ENCODE measurements at regions not wholly inside any gene's neighbourhood (a gene's known extent, or its start where the extent isn't known, plus 50 kb on each side); places are given as distances from the start of the nearest gene placed in this dataset.

GRCh38 chr10:85152496-85152895, 824.1 kb downstream of the CCSER2 start:
- WGBS (ENCODE audit: low lambda C conversion rate, missing lambda C conversion rate): 34% methylated on average over 3 of the region's 3 CpGs
- Histone ChIP-seq H3K27ac (peak overlapping the region; percentile 70), H3K36me3 (replicated peaks; ENCODE audit: insufficient read depth, low read depth) (no peaks in the 10 kb centered on the region), H3K4me2 (no peak overlapping the region), H3K9me2 (replicated peaks; ENCODE audit: insufficient read depth) (no peaks in the 10 kb centered on the region), H3K4me3 (no peak overlapping the region), H2AFZ (no peak overlapping the region), H4K20me1 (ENCODE audit: insufficient read depth, poor library complexity, severe bottlenecking) (no peaks in the 10 kb centered on the region), H3K4me1 (ENCODE audit: insufficient read depth) (peaks cover 26% of the 10 kb centered on the region), H3K27me3 (no peaks in the 10 kb centered on the region), H3K9me3 (ENCODE audit: low read depth) (no peaks in the 10 kb centered on the region), H3K79me2 (no peaks in the 10 kb centered on the region)
- TF ChIP-seq EZH2 (IDR thresholded peaks at IDR 0.05; ENCODE audit: borderline replicate concordance) (no peak), CTCF (IDR thresholded peaks at IDR 0.05; ENCODE audit: poor library complexity) (no peak), EZH2phosphoT487 (IDR thresholded peaks at IDR 0.05; ENCODE audit: low read depth, severe bottlenecking, unreplicated experiment) (no peak)
- no peak for DNase-seq (ENCODE audit: low spot score)

GRCh38 chr10:85152911-85153310, 824.5 kb downstream of the CCSER2 start:
- no peaks in the 10 kb centered on the region for H3K9me2 ChIP-seq (replicated peaks; ENCODE audit: insufficient read depth)
- H3K4me3 ChIP-seq: no peak overlapping the region
- no peak overlapping the region for H3K4me2 ChIP-seq
- TF ChIP-seq CTCF (IDR thresholded peaks at IDR 0.05; ENCODE audit: poor library complexity) (no peak), EZH2 (IDR thresholded peaks at IDR 0.05; ENCODE audit: borderline replicate concordance) (no peak), EZH2phosphoT487 (IDR thresholded peaks at IDR 0.05; ENCODE audit: low read depth, severe bottlenecking, unreplicated experiment) (no peak)
- no peak overlapping the region for H2AFZ ChIP-seq
- peak overlapping the region; percentile 70 for H3K27ac ChIP-seq
- no peaks in the 10 kb centered on the region for H3K79me2 ChIP-seq
- no peaks in the 10 kb centered on the region for H3K27me3 ChIP-seq
- DNase-seq (ENCODE audit: low spot score): no peak
- peaks cover 26% of the 10 kb centered on the region for H3K4me1 ChIP-seq (ENCODE audit: insufficient read depth)
- no peaks in the 10 kb centered on the region for H3K36me3 ChIP-seq (replicated peaks; ENCODE audit: insufficient read depth, low read depth)
- no peaks in the 10 kb centered on the region for H3K9me3 ChIP-seq (ENCODE audit: low read depth)
- 86% methylated on average over 1 of the region's 1 CpG for WGBS (ENCODE audit: low lambda C conversion rate, missing lambda C conversion rate)
- H4K20me1 ChIP-seq (ENCODE audit: insufficient read depth, poor library complexity, severe bottlenecking): no peaks in the 10 kb centered on the region

- Histone ChIP-seq H3K9me2 (replicated peaks; ENCODE audit: insufficient read depth) (no peaks in the 10 kb centered on the region), H3K27me3 (no peaks in the 10 kb centered on the region), H4K20me1 (ENCODE audit: insufficient read depth, poor library complexity, severe bottlenecking) (no peaks in the 10 kb centered on the region), H3K36me3 (replicated peaks; ENCODE audit: insufficient read depth, low read depth) (no peaks in the 10 kb centered on the region), H3K79me2 (no peaks in the 10 kb centered on the region), H2AFZ (no peak overlapping the region), H3K4me2 (no peak overlapping the region), H3K27ac (no peak overlapping the region), H3K9me3 (ENCODE audit: low read depth) (no peaks in the 10 kb centered on the region), H3K4me1 (ENCODE audit: insufficient read depth) (peaks cover 7% of the 10 kb centered on the region), H3K4me3 (no peak overlapping the region)
- WGBS (ENCODE audit: low lambda C conversion rate, missing lambda C conversion rate): 90% methylated on average over 4 of the region's 4 CpGs
- no peak for DNase-seq (ENCODE audit: low spot score)
- no peak for TF ChIP-seq CTCF (IDR thresholded peaks at IDR 0.05; ENCODE audit: poor library complexity)
- TF ChIP-seq EZH2 (IDR thresholded peaks at IDR 0.05; ENCODE audit: borderline replicate concordance): no peak
Observed at GRCh38 chr10:85157206-85157605, 828.8 kb downstream of the CCSER2 start.

- Histone ChIP-seq H3K27me3 (no peaks in the 10 kb centered on the region), H3K36me3 (replicated peaks; ENCODE audit: insufficient read depth, low read depth) (no peaks in the 10 kb centered on the region), H3K9me2 (replicated peaks; ENCODE audit: insufficient read depth) (no peaks in the 10 kb centered on the region), H3K27ac (no peak overlapping the region), H3K4me3 (no peak overlapping the region), H3K79me2 (no peaks in the 10 kb centered on the region), H3K4me2 (no peak overlapping the region), H4K20me1 (ENCODE audit: insufficient read depth, poor library complexity, severe bottlenecking) (no peaks in the 10 kb centered on the region), H3K9me3 (ENCODE audit: low read depth) (no peaks in the 10 kb centered on the region), H3K4me1 (ENCODE audit: insufficient read depth) (no peaks in the 10 kb centered on the region), H2AFZ (no peak overlapping the region)
- no peak for DNase-seq (ENCODE audit: low spot score)
- TF ChIP-seq EZH2phosphoT487 (IDR thresholded peaks at IDR 0.05; ENCODE audit: low read depth, severe bottlenecking, unreplicated experiment) (no peak), EZH2 (IDR thresholded peaks at IDR 0.05; ENCODE audit: borderline replicate concordance) (no peak), CTCF (IDR thresholded peaks at IDR 0.05; ENCODE audit: poor library complexity) (no peak)
- WGBS (ENCODE audit: low lambda C conversion rate, missing lambda C conversion rate): 57% methylated on average over 6 of the region's 6 CpGs
Observed at GRCh38 chr10:85168243-85168642, 839.9 kb downstream of the CCSER2 start.
